Hepatocyte (in vitro differentiated cells): ENCODE measurements at regions not wholly inside any gene's neighbourhood (a gene's known extent, or its start where the extent isn't known, plus 50 kb on each side); places are given as distances from the start of the nearest gene placed in this dataset.

Experiments
- CTCF ChIP-seq: fragments of 200-600 bp; sonication (generic); IDR thresholded peaks from 2 replicates; pipeline ENCODE4 v1.5.1; 2016; ENCODE audit warnings: antibody characterized with exemption, mild to moderate bottlenecking; ENCODE audit not compliant: poor library complexity
- EZH2phosphoT487 ChIP-seq: fragments of 200-600 bp; sonication (generic); IDR thresholded peaks from one replicate; pipeline ENCODE4 v1.6.1; 2018; ENCODE audit warnings: antibody characterized with exemption, mild to moderate bottlenecking, low read depth, moderate library complexity; ENCODE audit not compliant: unreplicated experiment, severe bottlenecking

DNA sequence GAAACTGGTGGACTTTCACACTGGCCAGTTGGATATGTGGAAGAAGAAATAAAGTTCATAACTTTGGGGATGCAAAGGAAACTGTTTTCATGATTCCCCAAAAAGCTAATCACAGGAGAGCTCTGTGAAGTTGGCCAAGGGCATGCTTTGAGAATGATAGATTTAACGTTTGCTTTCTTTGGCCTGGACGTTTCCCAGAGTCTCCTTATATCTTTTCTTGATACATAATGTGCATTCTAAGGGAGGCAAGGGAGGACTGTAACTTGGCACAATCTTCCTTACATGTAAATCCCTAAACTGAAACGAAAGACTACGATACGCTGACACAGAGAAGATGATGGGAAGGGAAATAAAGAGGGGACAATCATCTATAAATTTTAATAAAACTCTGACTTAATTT is 176.5 kb upstream of the INHBA start:
- no peak for TF ChIP-seq CTCF
- TF ChIP-seq EZH2phosphoT487 = no peak
